Activated CD8-positive, alpha-beta memory T cell treated with anti-CD3 and anti-CD28 coated beads, Interleukin-2, amount 10 ng/mL, durations not matched to agents 7 days and 5 days (primary cell): ENCODE measurements at regions not wholly inside any gene's neighbourhood (a gene's known extent, or its start where the extent isn't known, plus 50 kb on each side); places are given as distances from the start of the nearest gene placed in this dataset.
"Not testable (repeated sequence)": the region's sequence is repeated elsewhere in the genome, so short reads cannot be mapped to it uniquely, and the experiment has no call there.

Source experiments
- ATAC-seq: fragments of 150-1000 bp; cut with Tn5 transposase; one replicate; pipeline ENCODE4 v1.10.0; 2021; ENCODE audit warnings: moderate library complexity
- CTCF ChIA-PET: fragments of 350-600 bp; sonication (Branson Sonifier 250); formaldehyde crosslinking; loops from one replicate; lab custom pipeline; 2021; ENCODE audit warnings: antibody characterized with exemption; lab: Charles Lee
- DNase-seq: peaks from one replicate; pipeline ENCODE4 v3.0.0-alpha.2; 2020
- H3K27ac Mint-ChIP-seq: one replicate; pipeline ENCODE4 v1.8.0; 2021; ENCODE audit warnings: mild to moderate bottlenecking, mixed read lengths
- H3K27me3 Mint-ChIP-seq: one replicate; pipeline ENCODE4 v1.8.0; 2021; ENCODE audit warnings: mixed read lengths
- H3K36me3 Mint-ChIP-seq: one replicate; pipeline ENCODE4 v1.8.0; 2021; ENCODE audit warnings: mild to moderate bottlenecking, mixed read lengths
- H3K4me1 Mint-ChIP-seq: one replicate; pipeline ENCODE4 v1.8.0; 2021; ENCODE audit warnings: mixed read lengths
- H3K4me3 Mint-ChIP-seq: one replicate; pipeline ENCODE4 v1.8.0; 2021; ENCODE audit warnings: mild to moderate bottlenecking, moderate library complexity, mixed read lengths
- H3K9me3 Mint-ChIP-seq: one replicate; pipeline ENCODE4 v1.8.0; 2022; ENCODE audit warnings: low read depth, mixed read lengths

DNA sequence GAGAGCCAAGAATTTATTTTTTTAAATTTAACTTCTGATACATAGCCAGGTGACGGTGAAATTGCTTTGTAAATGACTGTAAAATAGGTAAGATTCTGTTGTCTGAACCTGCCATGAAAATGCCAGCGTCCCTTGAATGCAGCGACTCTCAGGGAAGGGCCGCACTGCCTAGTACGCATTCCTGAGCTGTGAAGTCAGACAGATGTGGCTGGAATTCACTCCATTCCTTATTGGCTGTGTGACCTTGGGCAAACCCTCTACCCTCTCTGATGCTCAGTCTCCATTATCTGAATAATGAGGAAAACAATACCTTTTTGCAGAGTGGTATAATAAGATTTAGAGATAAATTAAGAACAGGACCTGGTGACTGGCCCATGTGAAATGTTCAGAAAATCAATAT lies 167.1 kb upstream of the DAB1 start:
- ATAC-seq, result no peak
- Mint-ChIP-seq H3K9me3 (no peaks in the 10 kb centered on the region), H3K27ac (no peak overlapping the region)

GRCh38 chr1:57586842-57587241 lies 163.0 kb upstream of the DAB1 start:
- Mint-ChIP-seq H3K27ac (no peak overlapping the region), H3K9me3 (no peaks in the 10 kb centered on the region), H3K36me3 (no peaks in the 10 kb centered on the region), H3K4me3 (no peak overlapping the region), H3K4me1 (no peaks in the 10 kb centered on the region), H3K27me3 (no peaks in the 10 kb centered on the region)
- no peak for ATAC-seq
- CTCF ChIA-PET, result no interaction called here
- DNase-seq, result no peak

More for the DNA sequence above, 167.1 kb upstream of the DAB1 start:
- Mint-ChIP-seq H3K4me1 (no peaks in the 10 kb centered on the region), H3K4me3 (no peak overlapping the region), H3K27me3 (no peaks in the 10 kb centered on the region), H3K36me3 (no peaks in the 10 kb centered on the region)
- DNase-seq, result no peak
- CTCF ChIA-PET, result no interaction called here

DNA sequence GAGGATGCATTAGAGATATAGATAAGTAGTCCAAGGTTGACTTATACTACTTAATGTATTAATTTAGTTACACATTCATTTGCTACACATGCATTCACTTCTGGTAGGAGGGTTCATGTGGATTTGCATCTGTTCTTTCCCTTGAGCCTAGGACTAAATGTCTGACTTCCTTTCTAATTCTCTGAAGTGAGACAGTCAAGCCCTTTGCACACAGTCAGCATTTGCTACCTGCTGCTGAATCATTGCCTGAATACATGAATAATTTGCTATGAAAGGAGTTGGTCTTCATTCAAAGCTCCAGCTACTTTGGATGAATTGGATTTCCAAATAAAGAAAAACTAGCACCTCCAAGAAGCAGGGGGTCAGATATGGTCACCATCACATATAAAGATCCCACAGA lies 154.8 kb upstream of the DAB1 start:
- no peaks in the 10 kb centered on the region for H3K4me1 Mint-ChIP-seq
- no peak overlapping the region for H3K27ac Mint-ChIP-seq
- H3K27me3 Mint-ChIP-seq, result no peaks in the 10 kb centered on the region
- H3K4me3 Mint-ChIP-seq, result no peak overlapping the region
- no peaks in the 10 kb centered on the region for H3K9me3 Mint-ChIP-seq
- no peaks in the 10 kb centered on the region for H3K36me3 Mint-ChIP-seq
- ATAC-seq (no peak), DNase-seq (no peak)
- CTCF ChIA-PET, result no interaction called here

GRCh38 chr1:57578099-57578498 lies 154.2 kb upstream of the DAB1 start:
- no peaks in the 10 kb centered on the region for H3K27me3 Mint-ChIP-seq
- H3K4me3 Mint-ChIP-seq, result no peak overlapping the region
- no peaks in the 10 kb centered on the region for H3K36me3 Mint-ChIP-seq
- H3K27ac Mint-ChIP-seq, result no peak overlapping the region
- DNase-seq (no peak), ATAC-seq (no peak)
- H3K4me1 Mint-ChIP-seq, result no peaks in the 10 kb centered on the region
- no peaks in the 10 kb centered on the region for H3K9me3 Mint-ChIP-seq
- CTCF ChIA-PET, result no interaction called here

DNA sequence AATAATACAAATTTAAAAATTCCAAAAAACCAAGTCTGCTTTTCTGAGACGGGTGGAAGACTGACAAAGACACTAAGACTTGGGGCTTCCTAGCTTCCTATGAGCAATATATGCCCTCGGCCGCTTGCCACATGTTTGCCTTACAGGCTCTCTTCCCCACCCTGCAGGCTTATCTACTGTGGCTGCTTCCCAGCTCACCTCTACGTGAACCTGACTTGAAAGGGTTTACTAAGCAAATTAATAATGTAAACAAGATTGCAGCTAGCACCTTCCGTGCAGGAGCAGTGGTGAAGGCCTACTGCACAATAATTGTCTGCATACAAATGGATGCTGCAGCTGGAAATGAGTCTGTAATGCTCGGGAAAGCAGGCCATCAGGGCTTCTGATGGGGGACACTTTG lies 152.9 kb upstream of the DAB1 start:
- no peak overlapping the region for H3K27ac Mint-ChIP-seq
- no peaks in the 10 kb centered on the region for H3K9me3 Mint-ChIP-seq
- CTCF ChIA-PET, result no interaction called here
- H3K4me1 Mint-ChIP-seq, result no peaks in the 10 kb centered on the region
- no peaks in the 10 kb centered on the region for H3K27me3 Mint-ChIP-seq
- H3K36me3 Mint-ChIP-seq, result no peaks in the 10 kb centered on the region
- no peak overlapping the region for H3K4me3 Mint-ChIP-seq
- no peak for ATAC-seq
- DNase-seq, result no peak

DNA sequence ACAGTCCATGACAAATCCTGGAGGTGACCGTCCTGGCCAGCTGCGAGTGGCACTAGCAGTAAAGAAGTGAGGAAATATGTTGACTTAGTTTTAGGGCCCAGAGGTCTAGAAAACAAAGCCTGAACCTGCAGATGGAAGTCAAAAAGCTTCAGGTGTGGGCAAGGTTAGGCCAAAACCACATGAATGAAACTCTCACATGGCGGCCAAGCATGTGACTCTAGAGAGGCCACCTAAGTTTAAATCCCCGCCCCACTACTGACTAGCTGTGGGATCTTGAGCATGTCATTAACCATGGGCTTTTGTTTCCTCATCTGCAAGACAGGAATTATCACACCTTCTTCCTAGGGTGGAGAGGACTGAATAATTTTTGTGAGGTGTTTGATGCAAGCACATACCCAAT lies 148.2 kb upstream of the DAB1 start:
- H3K4me1 Mint-ChIP-seq, result no peaks in the 10 kb centered on the region
- DNase-seq, result no peak
- H3K9me3 Mint-ChIP-seq, result no peaks in the 10 kb centered on the region
- H3K27me3 Mint-ChIP-seq, result no peaks in the 10 kb centered on the region
- no peak overlapping the region for H3K4me3 Mint-ChIP-seq
- H3K36me3 Mint-ChIP-seq, result no peaks in the 10 kb centered on the region
- H3K27ac Mint-ChIP-seq, result no peak overlapping the region
- no peak for ATAC-seq
- CTCF ChIA-PET, result no interaction called here

- H3K27me3 Mint-ChIP-seq, DNase-seq, H3K36me3 Mint-ChIP-seq, CTCF ChIA-PET, H3K4me3 Mint-ChIP-seq, H3K9me3 Mint-ChIP-seq, H3K4me1 Mint-ChIP-seq, H3K27ac Mint-ChIP-seq, ATAC-seq: not testable (repeated sequence)
These were observed 134.2 kb upstream of the DAB1 start for GRCh38 chr1:57558066-57558465.

GRCh38 chr1:57553666-57554065 lies 129.8 kb upstream of the DAB1 start:
- Mint-ChIP-seq H3K36me3 (no peaks in the 10 kb centered on the region), H3K4me3 (no peak overlapping the region), H3K27me3 (no peaks in the 10 kb centered on the region), H3K9me3 (no peaks in the 10 kb centered on the region), H3K27ac (no peak overlapping the region), H3K4me1 (no peaks in the 10 kb centered on the region)
- CTCF ChIA-PET, result no interaction called here
- ATAC-seq (no peak), DNase-seq (no peak)

DNA sequence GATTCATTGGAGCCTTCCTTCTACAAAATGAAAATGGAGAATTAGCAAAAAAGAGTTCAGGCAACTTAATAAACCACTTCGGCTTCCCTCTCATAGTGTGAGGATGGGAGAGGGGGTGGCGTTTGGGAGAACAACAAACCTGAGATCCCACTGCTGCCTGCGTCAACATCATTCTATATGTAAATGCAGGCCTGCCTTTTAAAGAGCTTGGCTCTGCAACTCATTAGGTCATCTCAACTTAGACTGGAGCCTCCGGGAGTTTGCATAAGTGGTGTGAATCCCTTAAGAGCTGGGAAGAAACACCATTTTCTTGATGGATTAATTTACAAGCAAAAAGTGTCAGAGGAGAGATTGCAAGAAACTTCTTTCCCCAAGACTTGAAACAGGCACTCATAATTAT lies 127.6 kb upstream of the DAB1 start:
- Mint-ChIP-seq H3K4me1 (no peaks in the 10 kb centered on the region), H3K36me3 (no peaks in the 10 kb centered on the region), H3K4me3 (no peak overlapping the region), H3K9me3 (no peaks in the 10 kb centered on the region), H3K27me3 (no peaks in the 10 kb centered on the region), H3K27ac (no peak overlapping the region)
- ATAC-seq (no peak), DNase-seq (no peak)
- CTCF ChIA-PET, result no interaction called here

DNA sequence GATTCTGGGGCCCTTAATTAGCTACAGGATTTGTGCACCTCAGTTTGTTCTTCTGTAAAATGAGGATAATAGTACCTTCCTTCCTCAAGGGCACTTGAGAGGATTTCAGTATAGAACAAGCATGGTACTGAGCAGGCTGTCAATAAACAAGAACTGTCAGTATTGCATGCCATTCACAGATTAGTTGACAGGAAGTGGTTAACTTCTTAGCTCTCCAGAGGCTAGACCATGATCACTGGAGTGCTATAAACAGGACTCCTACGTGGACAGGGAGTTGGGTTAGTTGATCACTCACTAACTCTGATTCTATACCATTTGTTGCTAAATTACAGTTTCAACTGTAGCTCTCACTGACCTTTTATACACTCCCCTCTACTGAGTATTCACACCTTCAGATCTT lies 126.2 kb upstream of the DAB1 start:
- H3K27me3 Mint-ChIP-seq, result no peaks in the 10 kb centered on the region
- CTCF ChIA-PET, result no interaction called here
- no peaks in the 10 kb centered on the region for H3K36me3 Mint-ChIP-seq
- DNase-seq (no peak), ATAC-seq (no peak)
- H3K4me3 Mint-ChIP-seq, result no peak overlapping the region
- H3K27ac Mint-ChIP-seq, result no peak overlapping the region
- no peaks in the 10 kb centered on the region for H3K4me1 Mint-ChIP-seq
- no peaks in the 10 kb centered on the region for H3K9me3 Mint-ChIP-seq

DNA sequence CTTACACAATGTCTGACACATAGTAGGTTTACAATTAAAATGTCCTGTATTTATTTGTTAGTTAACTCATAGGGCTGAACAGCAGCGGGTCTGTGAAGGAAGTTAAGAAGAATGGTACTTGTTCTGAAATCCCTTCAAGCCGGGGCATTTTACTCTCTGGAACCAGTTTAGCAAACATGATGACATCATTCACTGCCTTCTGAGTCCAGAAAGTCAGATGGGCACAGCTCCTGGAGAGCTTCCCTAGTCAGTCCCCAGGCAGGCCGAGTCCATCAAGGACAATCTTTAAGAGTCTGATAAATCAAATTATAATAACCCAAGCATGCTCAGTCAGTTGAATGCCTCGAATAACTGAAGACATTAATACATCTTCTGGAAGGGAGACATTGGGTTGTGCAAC lies 125.4 kb upstream of the DAB1 start:
- H3K27ac Mint-ChIP-seq, result no peak overlapping the region
- DNase-seq (no peak), ATAC-seq (no peak)
- CTCF ChIA-PET, result no interaction called here
- no peaks in the 10 kb centered on the region for H3K36me3 Mint-ChIP-seq
- H3K4me1 Mint-ChIP-seq, result no peaks in the 10 kb centered on the region
- H3K27me3 Mint-ChIP-seq, result no peaks in the 10 kb centered on the region
- H3K4me3 Mint-ChIP-seq, result no peak overlapping the region
- H3K9me3 Mint-ChIP-seq, result no peaks in the 10 kb centered on the region

DNA sequence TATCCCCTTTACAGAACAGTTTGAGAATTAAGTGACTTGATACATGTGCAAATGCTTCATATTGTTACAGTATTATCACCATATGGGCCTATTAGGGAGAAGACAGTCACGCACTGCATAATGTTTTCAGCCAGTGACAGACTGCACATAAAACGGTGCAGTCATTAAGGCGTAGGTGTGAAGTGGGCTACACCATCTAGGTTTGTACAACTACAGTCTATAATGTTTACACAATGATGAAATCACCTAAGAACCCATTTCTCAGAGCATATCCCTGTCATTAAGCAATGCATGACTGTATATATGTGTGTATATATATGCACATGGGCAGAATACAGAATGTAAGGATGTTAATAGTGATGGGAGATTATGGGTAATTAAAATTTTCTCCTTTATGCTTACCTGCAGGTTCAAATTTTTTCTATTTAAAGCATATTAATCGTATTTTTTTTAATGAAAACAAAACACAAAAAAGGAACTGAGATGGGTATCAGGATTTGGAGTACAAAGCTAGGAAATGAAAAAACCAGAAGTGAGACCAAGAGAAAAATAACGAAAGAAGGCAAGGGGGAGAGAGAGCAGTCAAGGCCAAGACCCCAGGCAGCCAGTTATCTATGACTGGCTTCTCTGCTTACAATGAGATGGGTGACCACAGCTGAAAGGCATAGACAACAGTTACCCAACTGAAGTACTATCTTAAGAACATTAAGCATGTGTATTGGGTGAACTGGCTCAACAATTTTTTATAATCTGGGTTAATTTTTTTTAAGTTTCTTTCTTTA lies 122.9 kb upstream of the DAB1 start:
- Mint-ChIP-seq H3K27me3 (no peaks in the 10 kb centered on the region), H3K36me3 (no peaks in the 10 kb centered on the region), H3K27ac (no peak overlapping the region), H3K9me3 (peaks cover 2% of the 10 kb centered on the region), H3K4me3 (no peak overlapping the region), H3K4me1 (no peaks in the 10 kb centered on the region)
- CTCF ChIA-PET, result no interaction called here
- DNase-seq, result no peak
- ATAC-seq, result no peak

- H3K27ac Mint-ChIP-seq, result no peak overlapping the region
- H3K4me3 Mint-ChIP-seq, result no peak overlapping the region
- CTCF ChIA-PET, result no interaction called here
- H3K9me3 Mint-ChIP-seq, result peaks cover 4% of the 10 kb centered on the region
- no peaks in the 10 kb centered on the region for H3K36me3 Mint-ChIP-seq
- no peaks in the 10 kb centered on the region for H3K27me3 Mint-ChIP-seq
- DNase-seq, result no peak
- ATAC-seq, result no peak
- H3K4me1 Mint-ChIP-seq, result no peaks in the 10 kb centered on the region
These were observed 120.5 kb upstream of the DAB1 start for GRCh38 chr1:57544345-57544744.

- no peak overlapping the region for H3K4me3 Mint-ChIP-seq
- DNase-seq, result no peak
- H3K27me3 Mint-ChIP-seq, result no peaks in the 10 kb centered on the region
- no peak overlapping the region for H3K27ac Mint-ChIP-seq
- ATAC-seq, result no peak
- H3K9me3 Mint-ChIP-seq, result peaks cover 4% of the 10 kb centered on the region
- no peaks in the 10 kb centered on the region for H3K4me1 Mint-ChIP-seq
- H3K36me3 Mint-ChIP-seq, result no peaks in the 10 kb centered on the region
- CTCF ChIA-PET, result interaction anchor here (0.5 kb wide), 1 partner anchor 100 kb away, joined by 3 read pairs; no protein-coding TSS in a partner anchor
These were observed 113.0 kb upstream of the DAB1 start for GRCh38 chr1:57536749-57537423.
